ENCODE measurements at regions not wholly inside any gene's neighbourhood (a gene's known extent, or its start where the extent isn't known, plus 50 kb on each side); places are given as distances from the start of the nearest gene placed in this dataset.
A peak's percentile ranks its signal among the peaks of the same experiment; 100 is the strongest.
"Not testable (repeated sequence)": the region's sequence is repeated elsewhere in the genome, so short reads cannot be mapped to it uniquely, and the experiment has no call there.

DNA sequence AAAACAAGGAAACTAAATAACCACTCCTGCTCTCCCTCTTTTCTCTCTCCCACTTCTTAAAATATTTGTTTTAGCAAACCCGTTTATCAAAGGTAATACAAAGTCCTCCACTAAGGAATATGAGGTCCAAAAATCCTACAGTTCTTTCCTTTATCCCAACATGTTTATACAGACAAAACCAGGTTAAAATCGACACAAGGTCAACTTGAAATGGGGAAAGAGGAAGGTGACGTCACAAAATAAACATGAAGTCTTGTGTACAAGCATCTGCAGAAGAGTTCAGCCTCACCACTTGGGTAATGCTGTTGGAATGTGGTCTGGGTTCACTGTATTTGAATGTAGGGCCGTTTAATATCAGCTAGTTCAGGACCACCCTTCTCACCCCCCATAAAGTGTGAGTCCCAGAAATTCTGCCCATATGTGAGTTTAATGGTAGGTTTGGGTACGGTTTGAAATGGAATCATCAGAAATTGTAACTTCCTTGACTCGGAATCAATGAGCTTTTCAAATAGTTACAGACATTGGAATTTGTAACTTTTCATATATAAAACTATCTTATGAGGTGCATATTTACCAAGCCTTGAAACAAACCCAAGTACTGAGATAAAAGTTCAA, 120.0 kb upstream of the SLC38A2 start:
- peak; percentile 85 for DNase-seq (ENCODE audit: low read depth, low spot score)

DNA sequence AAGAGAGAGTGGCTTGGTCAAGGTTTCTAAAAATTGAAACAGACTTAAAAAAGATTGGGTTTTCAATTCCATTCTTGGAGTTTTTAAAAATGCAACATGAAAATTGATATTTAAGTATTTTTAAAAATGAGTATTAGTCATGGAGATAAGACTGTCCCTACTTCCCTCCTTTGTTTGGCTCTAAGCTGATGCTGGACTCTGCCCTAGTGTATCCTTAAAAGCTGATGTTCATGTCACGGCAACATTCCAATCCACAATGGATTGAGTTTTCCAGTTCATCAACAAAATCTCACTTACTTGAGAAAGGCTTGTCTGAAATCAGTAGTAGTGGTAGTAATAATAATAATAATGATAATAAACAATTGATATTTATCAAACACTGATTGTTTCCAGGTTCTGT, 119.0 kb upstream of the SLC38A2 start:
- DNase-seq (ENCODE audit: low read depth, low spot score), result no peak

DNA sequence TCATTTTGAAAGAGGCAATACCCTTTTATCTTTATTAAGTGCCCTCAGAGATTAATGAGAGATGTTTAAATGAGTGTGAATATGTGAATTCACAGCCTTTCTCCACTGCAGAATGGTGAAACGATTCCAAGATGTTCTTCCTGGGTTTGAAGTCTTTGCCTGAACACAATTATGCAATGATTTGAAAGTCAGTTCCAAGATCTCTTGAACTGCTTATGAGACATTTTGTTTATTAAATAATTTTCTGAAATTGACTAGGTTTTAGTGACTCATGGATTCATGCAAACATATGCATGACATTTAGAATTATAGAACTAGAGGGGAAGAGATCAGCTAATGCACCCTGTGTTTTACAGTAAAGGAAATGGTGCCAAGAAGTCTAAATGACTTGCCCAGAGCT, 118.1 kb upstream of the SLC38A2 start:
- no peak for DNase-seq (ENCODE audit: low read depth, low spot score)

DNA sequence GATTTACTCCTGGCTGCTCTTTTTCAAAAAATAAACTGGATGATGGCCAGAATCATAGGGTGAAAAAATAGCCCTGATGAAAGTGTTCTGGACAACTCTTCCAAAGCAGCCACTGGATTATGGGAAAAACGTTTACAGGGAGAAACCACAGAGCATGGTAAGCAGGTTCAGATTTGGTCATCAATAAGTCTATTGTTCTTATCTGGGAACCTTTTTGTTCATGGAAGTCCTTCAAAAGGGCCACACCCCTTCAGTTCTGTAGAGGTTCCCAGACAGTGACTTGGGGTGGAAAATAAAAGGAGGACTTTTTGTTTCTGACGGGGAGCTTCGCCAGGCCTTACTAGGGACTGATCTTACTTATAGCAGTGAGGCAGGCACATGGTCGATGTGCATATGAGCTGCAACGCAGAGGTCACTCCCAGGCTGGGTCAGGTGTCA, 117.4 kb upstream of the SLC38A2 start:
- DNase-seq (ENCODE audit: low read depth, low spot score), result no peak

DNA sequence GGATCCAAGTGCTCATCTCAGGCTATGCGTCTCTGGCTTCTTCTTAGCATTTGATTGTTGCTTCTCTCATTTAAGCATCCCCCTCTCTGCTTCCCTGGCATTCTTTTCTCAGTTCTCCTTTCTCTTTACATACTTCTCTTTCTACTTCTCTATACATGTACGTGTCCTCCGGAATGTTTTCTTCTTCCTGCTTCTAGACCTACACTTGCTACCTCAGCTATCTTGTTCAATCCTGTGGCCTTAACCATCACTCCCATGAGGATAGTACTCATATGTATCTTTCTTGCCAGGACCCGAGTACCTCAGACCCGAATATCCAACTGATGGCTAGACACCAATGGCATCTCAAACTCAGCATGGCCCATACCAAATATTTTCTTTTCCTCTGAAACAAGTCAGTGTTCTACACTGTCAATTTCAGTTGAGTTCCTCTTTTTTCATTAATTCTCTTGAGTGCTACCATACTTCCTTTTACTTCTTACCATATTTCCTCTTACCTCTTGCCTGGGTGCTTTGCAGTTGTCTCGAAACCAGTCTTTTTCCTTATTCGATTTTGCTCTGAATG, 115.1 kb upstream of the SLC38A2 start:
- DNase-seq (ENCODE audit: low read depth, low spot score), result no peak

DNA sequence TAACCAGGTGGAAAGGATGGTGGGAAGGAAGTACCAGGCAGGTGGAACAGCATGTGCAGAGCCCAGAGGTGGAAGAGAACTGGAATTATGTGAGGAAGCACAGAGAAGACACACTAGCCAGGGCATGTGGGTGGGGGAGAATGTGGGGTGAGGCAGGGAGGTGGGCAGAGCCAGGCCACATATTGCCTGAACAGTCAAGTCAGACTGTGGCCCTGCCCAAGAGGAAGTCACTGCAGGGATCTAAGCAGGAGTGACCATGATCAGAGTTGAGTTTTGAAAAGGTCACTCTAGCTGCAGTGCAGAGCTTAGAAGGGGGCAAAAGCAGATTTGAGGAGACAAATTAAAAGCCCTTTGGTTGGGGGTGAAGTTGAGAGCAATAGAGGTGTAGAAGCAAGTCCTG, 114.0 kb upstream of the SLC38A2 start:
- no peak for DNase-seq (ENCODE audit: low read depth, low spot score)

DNA sequence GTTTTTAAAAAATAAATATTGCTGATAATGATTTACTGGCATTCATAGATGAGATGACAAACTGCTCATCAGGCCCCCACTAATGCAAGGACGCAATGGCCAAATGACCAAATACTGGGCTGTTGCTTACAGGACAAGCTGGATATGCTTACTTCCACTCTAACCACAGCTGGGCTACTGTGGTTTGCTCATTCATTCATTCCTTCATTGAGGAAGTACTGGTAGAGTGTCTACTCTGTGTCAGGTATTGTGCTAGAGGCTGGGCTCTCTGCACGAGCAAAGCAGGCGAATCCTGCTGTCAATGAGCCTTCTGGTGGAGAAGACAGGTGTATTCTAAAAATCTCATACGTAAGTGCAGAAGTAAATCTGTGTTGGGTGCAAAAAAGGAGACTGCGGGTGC, 113.3 kb upstream of the SLC38A2 start:
- DNase-seq (ENCODE audit: low read depth, low spot score), result no peak

DNA sequence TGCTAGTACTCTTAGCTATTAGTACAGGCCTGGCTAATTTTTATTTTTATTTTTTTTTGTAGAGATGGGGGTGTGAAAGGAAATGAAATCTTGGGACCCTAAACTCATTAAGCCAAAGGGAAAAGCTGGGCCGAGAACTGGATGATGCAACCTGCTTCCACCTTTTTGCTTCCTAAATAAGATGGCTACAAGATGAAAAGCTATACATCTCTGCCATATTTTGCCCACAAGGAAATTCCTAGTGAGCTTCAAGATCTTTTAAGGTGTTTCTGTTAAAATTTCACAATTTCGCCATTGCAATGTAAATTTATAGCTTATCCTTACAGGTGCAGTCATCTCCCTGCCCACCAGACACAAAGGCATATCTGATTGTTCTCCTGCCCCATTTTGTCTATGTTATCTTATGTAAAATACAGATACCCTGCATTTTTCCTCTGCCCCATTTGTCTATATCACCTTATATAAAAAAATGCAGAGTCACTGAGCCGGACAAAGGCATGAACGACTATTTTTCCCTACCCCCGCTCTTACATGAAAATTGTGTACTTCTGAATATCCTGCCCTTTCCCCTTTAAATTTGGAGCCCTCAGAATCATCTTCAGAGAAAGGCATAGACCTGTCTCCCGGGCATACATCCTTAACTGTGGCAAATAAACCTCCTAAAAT, 112.0 kb upstream of the SLC38A2 start:
- DNase-seq (ENCODE audit: low read depth, low spot score), result no peak

DNA sequence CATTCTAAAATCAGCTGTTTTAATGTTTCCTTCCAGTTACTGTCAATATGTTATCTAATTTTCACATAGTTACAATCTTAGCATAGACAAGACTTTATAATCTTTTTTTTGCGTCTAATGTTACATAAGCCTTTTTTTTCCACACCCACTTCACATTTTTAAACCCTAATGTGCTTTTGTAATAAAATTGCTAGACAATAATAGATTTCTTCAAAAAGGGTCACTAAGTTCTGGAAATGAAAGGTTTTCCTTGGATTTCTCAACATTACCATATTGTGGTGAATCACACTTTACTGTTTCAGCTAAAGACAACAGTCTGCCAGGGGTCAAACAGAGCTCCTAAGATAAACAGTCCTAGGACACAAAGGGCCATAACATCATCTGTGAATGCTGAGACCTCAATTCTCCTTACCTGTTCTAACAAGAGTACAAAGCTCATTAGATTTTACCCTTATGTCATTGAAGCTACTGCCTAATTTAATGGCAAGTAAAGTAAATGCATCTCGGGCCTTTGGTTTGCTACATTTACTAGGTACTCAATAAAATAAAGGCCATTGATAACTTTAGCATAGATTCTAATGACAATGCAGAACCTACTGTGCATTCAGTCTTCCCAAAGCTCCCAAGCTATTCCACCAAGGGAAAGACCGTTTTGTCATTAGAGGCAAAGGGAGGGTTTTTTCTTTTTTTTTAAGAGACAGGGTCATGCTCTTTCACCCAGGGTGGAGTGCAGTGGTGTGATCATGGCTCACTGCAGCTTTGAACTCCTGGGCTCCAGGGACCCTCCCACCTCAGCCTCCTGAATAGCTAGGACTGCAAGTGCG, 111.2 kb upstream of the SLC38A2 start:
- DNase-seq (ENCODE audit: low read depth, low spot score), result no peak

DNA sequence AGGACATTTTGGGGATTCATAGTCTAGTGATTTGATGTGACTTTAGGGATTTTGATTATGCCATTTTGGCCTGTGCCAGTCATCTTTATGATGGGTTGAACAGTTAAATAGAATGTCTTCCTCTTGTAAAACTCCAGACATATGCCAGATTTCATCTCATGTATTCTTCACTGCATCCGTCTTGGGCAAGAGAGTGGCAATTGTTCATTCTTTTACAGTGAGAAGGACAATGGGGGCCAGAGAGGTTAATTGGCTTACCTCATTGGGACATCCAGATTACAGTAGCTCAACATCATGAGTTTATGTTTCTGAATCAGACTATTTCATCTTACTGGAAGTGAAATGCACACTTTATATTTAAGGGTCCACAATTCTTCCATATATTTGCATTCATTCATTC, 108.2 kb upstream of the SLC38A2 start:
- DNase-seq (ENCODE audit: low read depth, low spot score), result no peak

DNA sequence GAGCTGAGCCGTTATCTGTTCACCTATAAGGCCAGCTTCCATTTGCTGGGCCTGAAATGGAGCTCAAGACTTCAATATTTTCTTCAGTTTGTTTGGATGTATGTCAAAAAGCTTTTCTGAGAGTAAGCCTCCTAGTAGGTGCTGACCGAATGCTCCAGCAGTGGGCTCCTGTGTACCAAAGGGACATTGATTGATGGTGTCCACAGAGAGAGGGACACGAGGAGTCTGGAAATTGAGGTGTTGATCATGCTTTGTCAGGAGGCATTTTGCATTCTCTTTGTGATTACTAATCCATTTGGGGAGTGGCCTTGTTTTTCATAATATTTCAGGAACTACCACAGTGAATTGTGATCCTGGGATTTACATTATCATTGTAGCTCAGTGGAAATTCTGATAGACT, 107.7 kb upstream of the SLC38A2 start:
- DNase-seq (ENCODE audit: low read depth, low spot score), result no peak

DNA sequence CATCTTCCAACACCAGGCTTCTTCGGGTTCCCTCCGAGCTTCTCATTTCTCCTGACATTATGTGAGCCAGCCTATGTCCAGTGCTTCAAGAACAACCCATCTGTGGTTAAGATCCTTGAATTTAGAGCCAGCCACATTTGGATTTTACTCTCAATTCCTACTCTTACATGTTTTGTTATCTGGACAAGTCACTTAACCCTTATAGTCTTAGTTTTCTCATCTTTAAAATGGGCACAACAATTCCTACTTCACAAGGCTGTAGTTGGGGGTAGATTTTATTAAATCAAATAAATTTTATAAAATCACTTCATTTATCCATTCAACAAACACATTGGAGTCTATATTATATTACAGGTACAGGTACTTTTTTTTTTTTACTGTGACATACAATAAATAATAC, 105.5 kb upstream of the SLC38A2 start:
- no peak for DNase-seq (ENCODE audit: low read depth, low spot score)

DNA sequence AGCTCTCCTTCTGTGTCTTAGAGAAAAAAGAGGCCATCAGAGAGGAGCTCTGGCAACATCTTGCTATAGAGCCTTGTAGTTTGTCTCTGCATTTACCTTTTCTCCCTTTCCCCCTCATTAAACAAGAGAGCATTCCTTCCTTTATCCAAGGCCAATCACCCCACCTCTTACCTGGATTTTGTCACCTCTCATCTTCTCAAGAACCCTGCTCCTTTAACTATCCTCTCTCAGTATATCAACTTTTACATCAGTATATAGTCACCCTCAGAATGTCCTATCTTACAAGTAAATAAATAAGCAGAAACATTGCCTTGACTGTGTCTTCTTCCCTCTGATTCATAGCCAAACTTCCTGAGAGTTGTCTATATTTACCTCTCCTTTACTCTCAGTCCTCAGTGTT, 105.0 kb upstream of the SLC38A2 start:
- no peak for DNase-seq (ENCODE audit: low read depth, low spot score)

DNA sequence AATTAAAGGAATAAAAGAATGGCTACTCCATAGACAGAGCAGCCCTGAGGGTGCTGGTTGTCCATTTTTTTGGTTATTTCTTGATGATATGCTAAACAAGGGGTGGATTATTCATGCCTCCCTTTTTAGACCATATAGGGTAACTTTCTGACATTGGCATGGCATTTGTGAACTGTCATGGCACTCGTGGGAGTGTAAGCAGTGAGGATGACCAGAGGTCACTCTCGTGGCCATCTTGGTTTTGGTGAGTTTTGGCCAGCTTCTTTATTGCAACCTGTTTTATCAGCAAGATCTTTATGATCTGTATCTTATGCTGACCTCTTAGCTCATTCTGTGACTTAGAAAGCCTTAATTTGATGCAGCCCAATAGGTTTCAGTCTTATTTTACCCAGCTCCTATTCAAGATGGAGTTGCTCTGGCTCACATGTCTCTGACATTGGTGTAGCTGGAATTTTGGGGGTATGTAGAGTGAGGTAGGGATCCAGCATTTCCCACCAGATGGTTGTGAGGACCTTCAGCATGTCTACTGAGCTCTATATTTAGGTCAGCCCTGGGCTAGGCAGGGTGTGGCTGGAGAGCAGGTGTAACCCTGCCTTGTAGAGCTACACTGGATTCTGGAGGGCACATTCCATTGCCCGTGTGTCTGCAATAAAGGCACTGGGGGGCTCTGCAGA, 103.5 kb upstream of the SLC38A2 start:
- DNase-seq (ENCODE audit: low read depth, low spot score), result no peak

DNA sequence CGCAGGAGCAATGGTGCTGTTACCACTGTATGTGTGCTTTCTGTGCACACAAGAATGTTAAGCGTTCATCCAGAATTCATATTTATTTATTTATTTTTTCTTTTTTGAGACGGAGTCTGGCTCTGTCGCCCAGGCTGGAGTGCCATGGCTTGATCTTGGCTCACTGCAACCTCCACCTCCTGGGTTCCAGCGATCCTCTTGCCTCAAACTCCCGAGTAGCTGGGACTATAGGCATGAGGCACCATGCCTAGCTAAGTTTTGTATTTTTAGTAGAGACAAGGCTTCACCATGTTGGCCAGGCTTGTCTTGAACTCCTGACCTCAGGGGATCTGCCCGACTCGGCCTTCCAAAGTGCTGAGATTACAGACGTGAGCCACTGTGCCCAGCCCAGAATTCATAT, 101.8 kb upstream of the SLC38A2 start:
- DNase-seq (ENCODE audit: low read depth, low spot score), result not testable (repeated sequence)

DNA sequence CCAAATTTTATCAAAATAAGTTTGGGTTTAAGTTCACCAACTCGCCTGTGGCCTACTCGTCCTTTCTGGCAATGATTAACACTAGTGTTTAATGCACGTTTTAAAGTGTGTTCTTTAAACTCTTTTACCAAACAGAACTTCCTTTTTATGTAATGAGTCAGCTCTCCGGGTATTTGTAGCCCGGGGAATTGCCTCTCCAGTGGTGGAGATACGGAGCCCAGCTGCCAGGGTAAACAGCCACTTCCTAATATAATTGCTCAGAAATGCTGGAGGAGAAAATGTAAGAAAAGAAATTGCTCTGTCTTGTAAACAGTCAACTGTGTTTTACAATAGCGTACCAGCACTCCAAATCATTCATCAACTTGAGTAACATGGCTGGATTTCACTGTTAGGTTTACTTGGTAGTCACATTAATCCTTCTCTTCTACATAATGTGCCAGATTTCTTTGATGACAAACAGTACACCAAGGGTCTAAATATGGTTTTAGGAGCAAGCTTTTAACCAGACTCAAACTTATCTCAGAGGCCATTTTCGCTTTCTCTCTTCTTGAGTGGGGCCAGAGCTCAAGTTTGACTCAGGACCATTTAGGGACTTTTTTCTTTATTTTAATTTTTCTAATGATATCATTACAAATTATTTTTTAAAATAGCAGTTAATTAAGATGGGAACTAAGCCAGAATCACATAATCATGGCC, 101.2 kb upstream of the SLC38A2 start:
- DNase-seq (ENCODE audit: low read depth, low spot score), result peak; percentile 76

DNA sequence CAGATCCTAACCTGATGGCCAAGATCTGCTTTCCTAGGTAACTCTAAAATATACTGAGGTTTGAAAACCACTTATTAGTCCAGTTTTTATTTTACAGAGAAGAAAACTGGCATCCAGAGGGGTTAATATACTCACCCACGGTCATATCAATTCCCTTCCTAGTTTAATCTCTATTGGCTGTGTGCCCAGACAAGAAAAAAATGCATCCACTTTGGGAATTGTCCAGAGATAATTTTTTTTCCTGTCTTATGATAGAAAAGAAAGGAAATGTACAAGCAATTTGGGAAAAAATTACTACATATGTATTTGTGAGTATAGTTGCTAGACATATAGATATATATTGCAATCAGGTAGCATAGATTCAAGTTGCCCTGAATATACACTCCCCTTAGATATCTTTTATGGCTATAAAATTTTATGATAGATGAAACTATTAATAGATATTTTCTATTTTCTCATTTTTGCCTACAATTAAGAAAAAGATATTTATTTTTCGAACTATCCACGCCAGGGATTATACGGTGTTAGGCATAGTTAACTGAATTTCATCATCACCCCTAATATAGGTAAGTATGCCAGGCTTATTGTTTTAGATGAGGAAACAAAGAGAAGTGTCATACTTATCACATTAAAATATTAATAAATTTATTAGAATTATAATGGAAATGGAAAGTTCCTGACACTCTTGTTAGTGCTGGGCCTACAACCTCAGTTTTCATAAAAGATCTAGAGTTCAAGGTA, 100.5 kb upstream of the SLC38A2 start:
- no peak for DNase-seq (ENCODE audit: low read depth, low spot score)

DNA sequence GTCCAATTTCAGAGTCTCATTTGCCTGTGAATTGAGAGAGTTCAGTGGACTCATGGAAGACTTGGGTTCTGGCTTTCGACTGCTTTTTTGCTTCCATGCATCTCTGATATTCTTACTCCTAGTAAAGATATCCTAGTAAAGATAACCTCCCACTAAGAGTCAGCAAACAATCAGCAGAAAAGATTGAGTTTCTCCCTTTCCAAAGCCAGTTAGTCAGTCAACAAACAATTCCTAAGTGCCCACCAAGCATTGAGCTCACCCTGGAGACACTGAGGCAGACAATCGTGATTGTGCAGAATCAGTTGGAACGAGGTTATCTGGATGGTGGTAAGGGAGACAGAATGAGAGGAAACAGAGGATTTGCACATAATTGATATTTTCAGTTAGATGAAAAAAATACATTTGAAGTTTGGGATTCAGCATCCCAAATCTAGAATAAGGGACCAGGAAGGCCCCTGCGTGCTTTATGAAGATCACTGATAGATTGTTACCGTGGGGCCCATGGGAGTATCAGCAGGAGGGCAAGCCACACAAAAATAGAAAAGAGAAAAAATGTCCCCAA, 99.7 kb upstream of the SLC38A2 start:
- DNase-seq (ENCODE audit: low read depth, low spot score), result no peak

DNA sequence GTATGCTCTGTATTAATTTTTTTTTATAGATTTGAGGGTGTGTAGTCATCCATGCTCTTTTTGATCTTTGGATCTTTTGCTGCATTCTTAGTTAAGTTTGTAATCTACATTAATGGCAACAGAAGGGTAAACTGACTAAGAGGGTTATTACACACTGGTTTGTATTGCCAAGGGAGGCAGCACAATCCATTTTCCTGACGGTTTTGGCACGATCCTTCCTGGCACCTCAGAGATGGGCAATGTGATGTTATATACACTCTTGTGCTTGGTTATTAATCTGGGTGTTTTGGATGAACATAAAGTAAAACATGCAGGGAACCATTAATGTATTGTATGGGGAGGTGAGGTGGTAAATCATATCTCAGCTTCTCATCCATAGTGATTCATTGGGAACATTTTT, 98.8 kb upstream of the SLC38A2 start:
- no peak for DNase-seq (ENCODE audit: low read depth, low spot score)

DNA sequence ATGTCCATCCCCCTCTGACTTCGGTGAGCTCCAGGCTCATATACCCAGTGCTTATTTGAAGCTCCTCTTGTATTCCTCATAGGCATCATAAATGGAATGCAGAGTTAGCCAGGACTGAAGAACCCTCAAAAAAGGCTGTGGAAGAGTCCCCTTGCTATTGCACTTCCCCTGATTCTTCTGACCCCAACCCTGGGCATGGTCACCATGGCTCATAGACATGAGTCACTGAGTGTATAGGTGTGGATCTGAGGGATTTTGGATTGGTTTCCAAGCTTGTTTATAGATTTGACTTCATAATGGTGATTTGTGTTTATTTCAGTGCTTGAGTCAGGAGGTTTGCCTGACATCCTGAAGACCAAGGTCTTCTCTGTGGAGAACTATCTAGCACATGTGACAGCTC, 98.4 kb upstream of the SLC38A2 start:
- no peak for DNase-seq (ENCODE audit: low read depth, low spot score)

Measured in smooth muscle cell of the brain vasculature (primary cell).